CD4-positive, alpha-beta T cell treated with Interleukin-4 for 4 hours (primary cell): ENCODE measurements at regions not wholly inside any gene's neighbourhood (a gene's known extent, or its start where the extent isn't known, plus 50 kb on each side); places are given as distances from the start of the nearest gene placed in this dataset.

Experiments used
- DNase-seq: peaks from one replicate; pipeline ENCODE4 v3.0.0-alpha.2; 2020

DNA sequence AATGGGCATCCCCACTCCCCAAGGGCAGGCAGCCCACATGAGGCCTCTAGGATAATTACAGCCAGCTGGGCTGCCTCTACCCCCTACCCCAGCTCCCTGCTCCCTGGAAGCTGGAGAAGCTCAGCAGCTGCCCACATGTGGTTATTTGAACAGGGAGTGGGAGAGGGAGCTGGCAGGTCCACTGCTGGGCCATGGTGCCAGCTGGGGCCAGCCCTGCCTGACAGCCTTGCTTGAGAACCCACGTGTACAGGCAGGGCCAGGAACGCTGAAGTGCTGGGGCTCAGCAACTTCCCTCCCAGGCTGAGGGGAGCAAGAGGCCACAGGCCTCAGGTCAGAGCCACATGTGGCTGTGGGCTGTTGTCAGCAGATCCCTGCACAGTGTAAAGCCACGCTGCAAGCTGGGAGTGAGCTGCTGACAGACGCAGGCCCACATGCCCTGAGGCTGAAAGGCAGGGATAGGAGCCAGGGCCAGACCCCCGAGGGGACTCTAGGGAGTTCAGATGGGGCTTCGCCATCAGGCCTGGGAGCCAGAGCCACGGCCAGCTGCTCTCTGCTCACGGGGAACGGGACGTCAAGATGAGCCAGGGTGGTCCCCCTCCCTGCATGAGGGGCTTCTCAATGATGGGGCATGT, 129.0 kb downstream of the SYF2 start:
- DNase-seq: no peak

DNA sequence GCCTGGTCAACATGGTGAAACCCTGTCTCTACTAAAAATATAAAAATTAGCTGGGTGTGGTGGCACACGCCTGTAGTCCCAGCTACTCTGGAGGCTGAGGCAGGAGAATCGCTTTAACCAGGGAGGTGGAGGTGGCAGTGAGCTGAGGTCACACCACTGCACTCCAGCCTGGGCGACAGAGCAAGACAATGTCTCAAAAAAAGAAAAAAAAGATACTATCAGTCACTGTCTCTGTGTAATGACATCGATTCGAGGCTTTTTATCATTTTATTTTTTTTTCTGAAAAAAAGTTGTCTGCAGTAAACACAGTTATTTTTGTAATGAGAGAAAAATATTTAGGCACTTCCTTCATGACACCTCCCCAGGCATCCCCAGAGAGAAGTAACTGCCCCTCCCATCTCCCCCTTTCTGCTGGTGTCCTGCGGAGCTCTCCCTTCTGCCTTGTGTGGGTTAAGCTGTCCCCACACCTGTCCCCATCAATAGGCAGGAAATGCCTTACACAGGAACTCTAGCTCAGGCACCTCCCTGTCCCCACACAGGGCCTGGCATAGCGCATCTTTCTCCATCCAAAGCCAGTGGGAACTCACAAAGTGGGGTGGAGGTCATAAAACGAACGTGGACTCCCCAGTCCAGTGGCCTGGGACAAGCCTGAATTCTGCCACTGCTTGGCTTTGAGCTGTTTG, 132.0 kb downstream of the SYF2 start:
- peak; percentile 46 for DNase-seq

DNA sequence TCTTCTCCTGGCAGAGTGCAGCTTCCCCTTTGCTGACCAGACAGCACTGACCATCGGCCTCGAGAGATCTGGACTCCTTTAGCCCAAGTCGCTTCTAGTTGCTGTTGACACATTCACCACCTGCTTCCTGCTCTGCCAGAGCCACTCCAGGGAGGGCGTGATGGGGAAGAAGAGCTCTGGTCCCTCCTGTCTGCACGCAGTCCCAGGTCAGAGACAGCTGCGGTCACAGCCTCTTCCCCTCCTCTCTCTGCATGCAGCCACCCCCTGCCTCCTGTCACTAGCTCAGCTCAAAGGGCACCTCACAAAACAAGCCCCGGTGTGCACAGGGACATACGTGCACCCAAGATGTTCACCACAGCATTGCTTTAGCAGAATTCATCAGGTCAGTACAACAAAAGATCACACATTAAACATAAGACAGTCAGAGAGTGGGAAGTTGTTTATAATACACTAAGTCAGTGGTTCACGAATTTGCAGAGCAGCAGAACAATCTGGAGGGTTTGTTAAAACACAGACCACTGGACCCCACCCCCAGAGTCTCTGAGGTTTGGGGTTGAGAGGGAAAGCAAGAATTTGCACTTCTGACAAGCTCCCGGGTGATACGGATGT, 132.9 kb downstream of the SYF2 start:
- peak; percentile 70 for DNase-seq

DNA sequence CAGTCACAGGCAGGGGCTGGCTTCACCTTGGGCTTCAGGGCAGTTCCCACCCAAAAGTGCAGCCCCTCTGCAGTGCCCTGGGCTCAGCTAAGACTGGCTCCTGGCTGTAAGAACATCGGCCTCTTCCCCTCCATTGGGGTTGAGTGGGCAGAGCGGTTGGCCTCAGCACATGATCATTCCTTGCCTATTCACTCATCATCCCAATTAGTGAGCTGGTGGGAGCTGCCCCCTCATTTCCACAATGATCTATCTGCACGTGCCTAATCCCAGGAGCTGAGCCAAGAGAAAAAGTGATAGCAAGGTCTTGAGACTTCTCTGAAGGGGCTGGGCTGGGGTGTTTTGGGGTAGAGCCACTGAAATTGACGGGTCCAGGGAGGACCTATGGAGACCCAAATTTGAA, 133.6 kb downstream of the SYF2 start:
- no peak for DNase-seq

DNA sequence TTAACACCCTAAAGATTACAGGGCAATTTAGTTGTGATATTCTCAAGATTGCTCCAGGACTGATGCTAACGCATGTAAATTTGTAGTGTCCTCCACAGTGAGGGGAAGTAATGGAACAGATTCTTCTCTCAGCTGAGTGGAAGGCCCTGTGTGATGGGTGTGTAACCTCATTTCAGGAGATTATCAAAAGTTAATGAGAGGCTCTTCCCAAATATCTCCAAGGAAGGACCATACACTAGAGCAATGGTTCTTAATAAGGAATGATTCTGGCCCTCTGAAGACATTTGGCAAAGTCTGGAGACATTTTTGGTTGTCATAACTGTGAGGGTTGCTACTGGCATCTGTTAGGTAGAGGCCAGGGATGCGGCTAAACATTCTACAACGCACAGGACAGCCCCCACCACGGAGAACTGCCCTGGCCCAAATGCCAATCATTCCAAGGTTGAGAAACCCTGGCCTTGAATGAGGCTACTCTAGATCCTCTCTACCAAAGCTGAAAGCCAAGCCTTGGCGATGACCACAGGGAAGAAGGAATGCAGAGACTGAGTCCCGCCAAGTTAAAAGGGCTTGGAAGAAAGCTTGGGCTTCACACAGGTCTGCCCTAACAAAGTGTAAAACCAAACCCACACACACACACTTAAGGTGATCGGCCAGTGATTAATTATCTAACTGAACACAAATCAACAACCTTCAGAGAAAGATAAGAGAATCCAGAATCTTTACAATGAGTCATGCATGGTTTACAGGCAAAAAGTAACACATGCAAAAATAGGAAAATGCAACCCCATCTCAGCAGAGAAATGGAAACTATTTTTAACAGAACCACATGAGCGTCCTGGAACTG, 135.8 kb downstream of the SYF2 start:
- no peak for DNase-seq

DNA sequence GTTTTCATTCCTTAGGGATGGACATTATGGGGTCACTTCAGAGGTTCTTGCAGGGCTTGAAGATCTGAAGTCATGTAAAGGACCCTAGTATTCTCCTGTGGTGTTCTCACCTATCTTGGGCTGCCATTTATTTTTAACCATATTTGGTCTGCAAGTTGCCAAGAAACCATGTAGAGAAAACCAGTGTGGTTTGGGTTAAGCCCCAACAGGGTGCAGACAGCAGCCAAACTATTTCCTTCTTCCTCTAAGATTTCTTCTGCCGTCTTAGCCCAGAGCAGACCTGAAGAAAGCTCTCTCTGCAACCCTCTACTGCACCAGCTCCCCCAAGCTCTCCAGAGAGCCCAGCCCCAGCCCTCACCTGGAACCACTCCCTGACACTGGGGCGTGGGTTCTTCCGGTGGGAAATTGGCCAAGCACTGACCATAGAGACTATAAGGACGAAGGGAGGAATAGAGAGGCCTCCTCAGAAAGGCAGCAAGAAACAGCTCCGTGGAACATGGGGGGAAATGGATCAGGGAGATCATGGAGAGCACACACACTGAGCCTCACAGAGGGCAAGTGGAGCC, 136.6 kb downstream of the SYF2 start:
- peak; percentile 49 for DNase-seq

DNA sequence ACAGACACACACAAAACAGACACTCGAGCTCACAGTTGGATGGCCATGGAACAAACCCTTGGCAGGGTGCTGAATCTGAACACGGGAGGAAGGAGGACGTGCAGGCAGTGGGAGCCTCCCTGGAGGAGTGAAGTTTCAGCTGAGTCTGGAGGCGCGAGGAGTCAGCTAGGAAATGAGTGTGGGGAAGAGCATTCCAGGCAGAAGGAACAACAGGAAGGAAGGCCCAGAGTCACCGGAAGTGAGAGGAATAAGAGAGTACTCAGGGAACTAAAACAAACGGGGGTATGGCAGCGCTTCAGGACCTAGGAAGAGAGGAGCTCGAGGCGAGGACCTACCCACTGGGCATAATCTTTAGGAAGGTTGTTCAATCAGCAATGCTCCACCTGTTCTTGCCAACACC, 137.3 kb downstream of the SYF2 start:
- no peak for DNase-seq

DNA sequence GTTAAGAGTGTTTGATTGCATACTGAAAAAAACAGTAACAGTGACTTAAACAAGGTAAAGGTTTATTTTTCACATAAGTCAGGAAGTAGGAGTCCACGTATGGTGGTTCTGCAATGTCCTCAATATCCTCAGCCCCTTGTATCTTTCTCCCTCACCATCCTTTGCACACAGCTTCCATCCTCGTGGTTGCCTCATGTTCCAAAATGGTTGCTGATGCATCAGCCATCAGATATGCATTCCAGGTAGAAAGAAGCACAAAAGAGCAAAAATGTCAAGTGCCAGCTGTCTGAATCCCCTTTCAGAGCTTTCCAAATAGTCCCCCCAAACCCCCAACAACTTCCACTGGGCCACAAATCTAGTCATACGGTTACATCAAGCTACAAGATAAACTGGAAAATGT, 138.1 kb downstream of the SYF2 start:
- no peak for DNase-seq

DNA sequence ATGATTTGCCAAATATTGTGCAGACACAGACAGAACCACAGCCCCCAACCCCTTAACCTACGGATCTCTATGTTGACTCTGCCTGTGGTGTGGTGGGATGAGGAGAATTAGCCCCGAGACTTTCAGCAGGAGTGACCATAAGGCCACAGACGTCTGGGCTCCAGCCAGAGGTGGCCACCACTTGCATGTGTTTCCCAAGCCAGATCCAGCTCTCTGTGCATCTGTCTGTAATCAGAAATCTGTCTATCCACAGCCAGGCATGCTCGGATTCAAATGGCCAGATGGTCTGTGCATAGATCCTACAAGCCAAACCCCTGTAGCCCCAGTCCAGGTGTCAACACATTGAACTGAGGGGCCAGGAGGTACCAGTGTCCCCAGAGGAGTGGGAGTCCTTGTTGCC, 140.6 kb downstream of the SYF2 start:
- DNase-seq: no peak

DNA sequence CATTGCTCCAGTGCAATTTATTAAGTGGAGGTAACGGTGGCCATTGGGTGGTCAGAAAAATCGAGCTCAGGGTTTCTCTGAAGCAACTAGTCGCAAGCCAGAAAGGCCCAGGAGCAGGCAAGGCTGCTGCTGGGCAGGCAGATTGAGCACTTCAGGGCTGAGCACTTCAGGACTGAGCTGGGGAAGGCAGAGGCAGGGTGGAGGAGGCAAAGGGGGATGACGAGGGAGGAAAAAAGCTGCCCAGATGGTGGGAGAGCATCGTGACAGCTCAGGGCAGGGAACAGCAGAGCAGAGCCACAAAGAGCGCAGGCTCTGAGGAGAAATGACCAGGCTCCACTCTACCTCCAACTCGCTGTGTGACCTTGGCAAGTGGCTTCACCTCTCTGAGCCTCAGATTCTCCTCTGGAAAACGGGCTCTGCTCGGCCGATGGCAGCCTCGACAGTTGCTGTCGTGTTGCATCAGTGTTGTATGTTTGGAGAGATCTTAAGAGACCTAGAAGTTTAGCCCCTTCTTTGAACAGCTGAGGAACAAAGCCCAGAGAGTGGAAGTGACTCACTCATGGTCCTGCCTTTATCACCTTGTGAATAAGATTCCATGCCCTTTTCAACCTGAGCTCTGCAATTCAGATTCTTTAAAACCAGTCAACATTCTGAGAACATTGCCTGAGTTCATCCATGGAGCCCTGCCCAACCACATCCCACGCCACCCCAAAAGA, 141.4 kb downstream of the SYF2 start:
- DNase-seq: no peak

DNA sequence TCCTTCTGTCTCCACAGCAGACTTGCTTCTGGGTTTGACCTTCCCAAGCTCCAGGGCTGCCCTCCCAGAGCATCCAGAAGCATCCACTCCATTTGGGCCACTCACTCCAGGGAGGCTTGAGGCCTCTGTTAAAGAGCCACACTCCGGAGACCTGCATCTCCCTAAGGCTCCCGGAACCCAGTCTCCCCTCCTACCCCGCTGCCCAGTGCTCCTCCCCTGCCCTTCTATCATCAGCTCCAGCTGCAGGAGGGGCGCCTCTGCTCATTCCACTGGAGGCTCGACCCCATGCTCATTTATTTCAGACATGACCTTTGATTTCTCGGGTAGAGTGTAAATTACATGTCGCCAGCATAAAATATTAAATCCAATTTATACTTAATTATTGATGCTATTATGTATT, 142.5 kb downstream of the SYF2 start:
- no peak for DNase-seq

DNA sequence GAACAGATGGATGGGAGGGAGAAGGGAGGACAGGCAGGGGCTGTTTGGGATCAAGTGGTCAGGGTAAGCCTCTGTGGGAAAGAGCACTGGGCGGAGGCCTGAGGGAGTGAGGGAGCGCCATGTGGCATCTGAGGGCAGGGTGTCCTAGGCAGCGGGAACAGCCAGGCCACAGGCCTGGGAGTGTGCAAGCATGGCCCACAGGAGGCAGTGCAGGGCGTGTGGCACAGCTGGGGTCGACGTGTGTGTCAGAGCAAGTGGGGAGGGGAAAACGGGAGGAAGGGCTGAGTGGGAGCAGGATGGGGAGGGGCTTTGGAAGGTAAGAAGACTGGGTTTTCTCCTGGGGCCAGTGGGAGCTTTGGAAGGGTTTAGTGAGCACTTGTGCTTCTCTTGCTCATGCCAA, 143.4 kb downstream of the SYF2 start:
- DNase-seq: no peak

DNA sequence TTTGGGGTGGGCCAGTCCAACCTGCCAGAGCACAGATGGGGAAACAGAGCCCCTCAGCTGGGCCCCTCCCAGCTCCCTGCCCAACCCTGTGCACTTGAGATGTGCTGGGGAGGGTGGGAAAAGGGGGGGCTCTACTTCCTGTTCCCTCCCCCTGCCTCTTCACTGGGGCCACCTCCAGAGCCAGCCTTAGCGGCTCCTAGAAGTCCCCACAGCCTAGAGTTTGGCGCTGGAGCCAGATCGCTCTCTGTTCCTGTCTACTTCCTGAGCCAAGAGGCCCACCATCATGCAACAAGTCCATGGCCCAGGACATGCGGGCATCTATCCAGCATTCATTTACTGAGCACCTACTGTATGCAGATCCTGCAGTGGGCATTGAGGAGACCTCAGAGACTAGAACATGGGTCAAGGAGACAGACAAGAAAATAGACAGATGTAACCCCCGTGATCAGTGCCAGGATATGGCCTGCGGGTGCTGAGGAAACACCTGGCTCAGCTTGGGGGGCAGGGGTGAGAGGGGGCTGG, 144.1 kb downstream of the SYF2 start:
- DNase-seq: no peak

DNA sequence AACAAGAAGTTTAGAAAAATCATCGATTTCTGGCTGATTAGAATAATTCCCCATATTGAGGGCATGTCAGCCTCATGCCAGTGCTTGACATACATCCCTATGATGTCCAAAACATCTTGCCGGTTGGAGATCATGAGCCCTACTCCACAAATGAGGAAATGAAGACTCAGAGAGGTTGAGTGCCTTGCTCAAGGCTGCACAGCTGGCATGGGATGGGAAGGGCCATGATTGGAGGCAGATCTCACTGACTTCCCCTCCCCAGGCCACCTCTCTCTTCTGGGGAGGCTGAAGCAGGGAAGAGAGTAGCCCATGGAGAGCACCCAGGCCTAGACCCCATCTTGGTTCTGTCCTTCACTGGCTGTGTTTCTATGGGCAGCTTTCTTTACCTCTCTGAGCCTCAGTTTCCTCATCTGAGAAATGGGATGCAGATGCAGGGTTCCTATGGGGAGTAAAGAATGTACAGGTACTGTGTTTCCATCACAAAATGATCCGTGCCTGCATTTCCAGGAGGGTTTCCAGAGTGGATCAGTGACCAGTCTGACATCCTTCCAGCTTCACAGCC, 145.7 kb downstream of the SYF2 start:
- no peak for DNase-seq

DNA sequence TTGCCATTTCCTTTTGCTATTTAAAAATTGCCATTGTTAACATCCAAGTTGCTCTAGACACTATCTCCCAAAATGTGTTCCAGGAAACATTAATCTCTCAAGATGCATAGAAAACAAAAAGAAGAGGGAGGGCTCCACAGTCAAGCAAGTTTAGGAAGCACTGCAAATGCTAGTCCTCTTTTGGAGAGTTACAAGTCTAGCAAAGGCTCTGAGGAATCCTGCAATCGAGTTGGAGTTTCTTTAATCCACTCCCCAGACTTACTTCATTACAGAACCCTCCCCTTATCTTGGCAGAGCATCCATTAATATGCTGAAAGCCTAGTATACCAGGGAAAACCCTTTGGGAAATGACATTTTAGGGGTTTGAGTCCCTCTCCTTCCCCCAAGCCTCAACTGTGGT, 147.9 kb downstream of the SYF2 start:
- DNase-seq: no peak

DNA sequence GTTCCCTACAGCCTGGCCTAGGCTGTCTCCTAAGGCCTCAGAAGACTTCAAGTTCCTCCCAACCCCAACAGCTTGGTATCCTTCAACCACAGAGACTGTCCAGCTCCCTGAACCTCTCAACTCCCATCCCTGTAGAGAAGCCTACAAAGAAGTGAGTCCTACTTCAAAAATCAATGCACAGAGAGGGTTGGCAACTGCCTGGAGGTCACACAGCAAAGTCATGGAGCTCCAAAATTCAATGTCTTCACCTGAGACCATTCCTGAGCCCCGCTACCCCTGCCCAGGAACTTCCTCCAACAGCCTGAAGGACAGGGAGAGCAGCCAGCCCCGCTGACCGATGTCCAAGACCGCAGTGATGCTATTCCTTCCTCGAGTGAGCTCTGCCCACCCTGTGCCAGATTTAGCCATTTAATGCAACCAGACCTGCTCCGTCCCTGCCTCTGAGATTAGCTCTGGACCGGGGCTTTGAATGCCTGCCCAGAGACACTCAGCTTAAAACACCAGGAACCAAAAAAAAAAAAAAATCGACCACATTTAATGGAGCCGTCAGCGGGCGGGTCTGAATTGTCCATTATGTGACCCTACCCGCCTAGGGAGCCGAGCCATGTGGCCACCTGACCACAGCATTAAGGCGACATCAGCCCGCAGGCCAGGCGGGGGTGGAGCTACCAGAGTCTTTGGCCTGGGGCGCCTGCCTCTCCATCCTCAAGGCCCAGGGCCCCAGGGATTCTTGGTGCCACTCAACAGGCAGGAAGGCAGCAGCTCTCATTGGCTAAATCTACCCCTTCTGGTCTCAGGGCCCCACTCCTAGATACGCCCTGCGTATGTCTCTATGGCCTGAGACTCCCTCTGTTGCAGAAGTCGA, 148.6 kb downstream of the SYF2 start:
- no peak for DNase-seq

DNA sequence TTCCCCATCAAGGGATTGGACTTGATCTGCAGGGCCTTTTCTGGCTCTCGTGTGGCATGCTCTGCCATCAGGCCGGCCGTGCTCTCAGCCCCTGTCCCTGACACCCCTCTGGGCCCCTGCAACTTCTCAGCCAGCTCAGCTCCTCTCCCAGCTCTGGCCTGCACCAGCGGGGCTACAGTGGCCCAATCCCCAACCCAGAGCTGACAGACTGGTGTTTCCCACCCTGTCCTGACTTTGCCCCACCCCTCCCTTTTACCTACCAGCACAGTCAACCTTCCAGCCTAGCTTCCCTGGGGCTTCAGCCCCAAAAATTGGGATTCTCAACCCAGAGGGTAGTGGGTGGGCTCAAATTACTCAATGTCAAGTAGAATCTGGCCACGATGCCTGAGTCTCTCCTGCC, 149.3 kb downstream of the SYF2 start:
- no peak for DNase-seq

DNA sequence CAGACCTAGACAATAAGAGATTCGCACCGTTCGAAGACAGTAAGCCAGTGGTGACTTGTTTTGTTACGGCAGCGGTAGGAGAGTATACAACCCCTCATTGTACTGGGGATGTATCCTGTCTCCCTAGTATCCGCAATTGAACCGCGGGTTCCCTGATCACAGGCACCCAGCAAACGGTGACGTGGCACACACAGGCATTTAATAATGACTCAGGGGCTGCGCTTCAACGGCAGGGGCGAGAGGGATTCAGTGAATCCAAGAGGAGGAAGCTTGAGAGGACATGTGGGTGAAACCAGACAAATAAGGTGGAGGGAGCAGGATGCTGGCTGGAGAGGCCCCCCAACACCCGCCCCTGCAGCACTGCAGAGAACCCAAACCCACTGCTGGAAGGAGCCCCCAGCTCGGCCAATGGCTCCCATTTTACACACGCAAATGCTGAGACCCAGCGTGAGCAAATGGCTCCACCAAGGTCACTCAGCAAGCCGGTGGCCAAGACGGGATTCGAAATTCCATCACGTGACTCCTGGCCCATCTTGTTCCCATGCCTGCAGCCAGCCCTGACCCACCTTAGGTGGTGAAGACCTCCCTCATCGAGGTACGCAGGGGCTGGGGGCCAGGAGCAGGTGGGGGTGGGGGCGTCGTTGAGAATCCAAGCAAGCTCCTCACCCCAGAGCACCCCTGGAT, 149.9 kb downstream of the SYF2 start:
- no peak for DNase-seq

DNA sequence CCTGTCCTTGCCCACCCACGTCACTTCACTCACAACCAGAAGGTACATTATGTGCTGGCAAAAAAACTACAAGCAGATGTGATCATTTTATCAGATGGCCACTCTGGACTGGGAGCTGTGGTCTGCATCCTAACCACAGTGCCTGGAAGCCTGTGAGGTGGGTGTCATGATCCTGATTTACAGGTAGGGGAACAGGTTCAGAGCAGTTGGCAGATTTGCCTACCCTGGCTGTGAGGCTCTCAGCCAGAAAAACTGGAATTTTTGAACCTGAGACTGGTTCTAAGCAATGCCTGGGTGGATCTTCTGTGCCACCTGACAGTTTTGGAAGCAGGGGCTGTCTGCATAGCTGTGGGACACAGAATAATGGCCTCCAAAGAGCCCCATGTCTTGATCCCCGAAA, 150.8 kb downstream of the SYF2 start:
- DNase-seq: no peak
